ENCODE measurements at regions not wholly inside any gene's neighbourhood (a gene's known extent, or its start where the extent isn't known, plus 50 kb on each side); places are given as distances from the start of the nearest gene placed in this dataset.

- H3K36me3 Mint-ChIP-seq (ENCODE audit: low read depth): peaks cover 2% of the 10 kb centered on the region
- ChIA-PET CTCF (interaction anchor here (0.6 to 1.4 kb wide), 3 partner anchors 11 to 13 kb away, joined by 4 to 5 read pairs (median 5); no protein-coding TSS in a partner anchor), POLR2A (no interaction called here)
- no peak overlapping the region for H3K27ac Mint-ChIP-seq
- no peak overlapping the region for H3K4me3 Mint-ChIP-seq
- H3K4me1 Mint-ChIP-seq: peaks cover 61% of the 10 kb centered on the region
- no peak for DNase-seq
- H3K27me3 Mint-ChIP-seq: no peaks in the 10 kb centered on the region
- no peaks in the 10 kb centered on the region for H3K9me3 Mint-ChIP-seq
Observed at GRCh38 chr3:72407766-72408165, 440.5 kb downstream of the SHQ1 start.

- H3K9me3 Mint-ChIP-seq: no peaks in the 10 kb centered on the region
- H3K36me3 Mint-ChIP-seq (ENCODE audit: low read depth): peaks cover 2% of the 10 kb centered on the region
- peaks cover 45% of the 10 kb centered on the region for H3K4me1 Mint-ChIP-seq
- ChIA-PET CTCF (interaction anchor here (1.1 kb wide), 1 partner anchor 14 kb away, joined by 4 read pairs; no protein-coding TSS in a partner anchor), POLR2A (no interaction called here)
- no peak for DNase-seq
- H3K4me3 Mint-ChIP-seq: no peak overlapping the region
- no peak overlapping the region for H3K27ac Mint-ChIP-seq
- no peaks in the 10 kb centered on the region for H3K27me3 Mint-ChIP-seq
Observed at GRCh38 chr3:72405943-72406566, 442.2 kb downstream of the SHQ1 start.

- Mint-ChIP-seq H3K9me3 (peaks cover 2% of the 10 kb centered on the region), H3K4me3 (no peak overlapping the region), H3K27ac (no peak overlapping the region), H3K4me1 (peaks cover 18% of the 10 kb centered on the region), H3K36me3 (ENCODE audit: low read depth) (peaks cover 13% of the 10 kb centered on the region), H3K27me3 (no peaks in the 10 kb centered on the region)
- no peak for DNase-seq
- ChIA-PET POLR2A (no interaction called here), CTCF (interaction anchor here (1.4 kb wide), 1 partner anchor 10 kb away, joined by 3 read pairs; no protein-coding TSS in a partner anchor)
Observed at GRCh38 chr3:72401005-72401545, 447.2 kb downstream of the SHQ1 start.

GRCh38 chr3:72398781-72399180, 449.5 kb downstream of the SHQ1 start:
- Mint-ChIP-seq H3K27ac (no peak overlapping the region), H3K36me3 (ENCODE audit: low read depth) (peaks cover 11% of the 10 kb centered on the region), H3K4me1 (peaks cover 10% of the 10 kb centered on the region), H3K27me3 (no peaks in the 10 kb centered on the region), H3K9me3 (peaks cover 2% of the 10 kb centered on the region), H3K4me3 (no peak overlapping the region)
- DNase-seq: no peak
- ChIA-PET CTCF (no interaction called here), POLR2A (no interaction called here)

- Mint-ChIP-seq H3K4me1 (peaks cover 13% of the 10 kb centered on the region), H3K27ac (no peak overlapping the region), H3K9me3 (peaks cover 2% of the 10 kb centered on the region), H3K27me3 (no peaks in the 10 kb centered on the region), H3K36me3 (ENCODE audit: low read depth) (peaks cover 11% of the 10 kb centered on the region), H3K4me3 (no peak overlapping the region)
- no peak for DNase-seq
- POLR2A ChIA-PET: no interaction called here
- CTCF ChIA-PET: interaction anchor here (0.5 to 0.6 kb wide), 2 partner anchors 110 to 341 kb away, joined by 3 to 6 read pairs; no protein-coding TSS in a partner anchor
Observed at GRCh38 chr3:72397586-72397985, 450.7 kb downstream of the SHQ1 start.

GRCh38 chr3:72396899-72397298, 451.3 kb downstream of the SHQ1 start:
- peaks cover 11% of the 10 kb centered on the region for H3K36me3 Mint-ChIP-seq (ENCODE audit: low read depth)
- CTCF ChIA-PET: interaction anchor here (0.5 to 0.7 kb wide), 2 partner anchors 11 to 342 kb away, joined by 3 to 4 read pairs; no protein-coding TSS in a partner anchor
- H3K4me1 Mint-ChIP-seq: peaks cover 13% of the 10 kb centered on the region
- no peak for DNase-seq
- no peak overlapping the region for H3K4me3 Mint-ChIP-seq
- no peaks in the 10 kb centered on the region for H3K27me3 Mint-ChIP-seq
- POLR2A ChIA-PET: no interaction called here
- H3K9me3 Mint-ChIP-seq: peaks cover 2% of the 10 kb centered on the region
- no peak overlapping the region for H3K27ac Mint-ChIP-seq

GRCh38 chr3:72395776-72396311, 452.4 kb downstream of the SHQ1 start:
- ChIA-PET CTCF (no interaction called here), POLR2A (no interaction called here)
- no peaks in the 10 kb centered on the region for H3K27me3 Mint-ChIP-seq
- H3K9me3 Mint-ChIP-seq: peaks cover 2% of the 10 kb centered on the region
- peaks cover 11% of the 10 kb centered on the region for H3K36me3 Mint-ChIP-seq (ENCODE audit: low read depth)
- no peak overlapping the region for H3K27ac Mint-ChIP-seq
- peaks cover 13% of the 10 kb centered on the region for H3K4me1 Mint-ChIP-seq
- H3K4me3 Mint-ChIP-seq: no peak overlapping the region
- DNase-seq: no peak

GRCh38 chr3:72393455-72393854, 454.8 kb downstream of the SHQ1 start:
- no peak for DNase-seq
- CTCF ChIA-PET: interaction anchor here (1.0 kb wide), 1 partner anchor 21 kb away, joined by 3 read pairs; no protein-coding TSS in a partner anchor
- POLR2A ChIA-PET: no interaction called here
- Mint-ChIP-seq H3K27me3 (no peaks in the 10 kb centered on the region), H3K4me1 (peaks cover 14% of the 10 kb centered on the region), H3K27ac (no peak overlapping the region), H3K4me3 (no peak overlapping the region), H3K36me3 (ENCODE audit: low read depth) (peaks cover 4% of the 10 kb centered on the region), H3K9me3 (no peaks in the 10 kb centered on the region)

GRCh38 chr3:72391659-72392058, 456.6 kb downstream of the SHQ1 start:
- Mint-ChIP-seq H3K4me1 (peaks cover 9% of the 10 kb centered on the region), H3K9me3 (no peaks in the 10 kb centered on the region)

GRCh38 chr3:72390841-72391240, 457.4 kb downstream of the SHQ1 start:
- H3K36me3 Mint-ChIP-seq (ENCODE audit: low read depth): no peaks in the 10 kb centered on the region
- no peak overlapping the region for H3K27ac Mint-ChIP-seq
- ChIA-PET CTCF (interaction anchor here (1.0 kb wide), 1 partner anchor 452 kb away, joined by 3 read pairs; no protein-coding TSS in a partner anchor), POLR2A (no interaction called here)
- H3K27me3 Mint-ChIP-seq: no peaks in the 10 kb centered on the region
- H3K9me3 Mint-ChIP-seq: no peaks in the 10 kb centered on the region
- peaks cover 7% of the 10 kb centered on the region for H3K4me1 Mint-ChIP-seq
- H3K4me3 Mint-ChIP-seq: no peak overlapping the region
- no peak for DNase-seq

More at GRCh38 chr3:72391659-72392058, 456.6 kb downstream of the SHQ1 start:
- Mint-ChIP-seq H3K36me3 (ENCODE audit: low read depth) (no peaks in the 10 kb centered on the region), H3K27ac (no peak overlapping the region), H3K27me3 (no peaks in the 10 kb centered on the region), H3K4me3 (no peak overlapping the region)
- DNase-seq: no peak
- ChIA-PET CTCF (interaction anchor here (1.0 to 1.5 kb wide), 3 partner anchors 11 to 451 kb away, joined by 3 to 4 read pairs (median 4); no protein-coding TSS in a partner anchor), POLR2A (no interaction called here)

- Mint-ChIP-seq H3K4me1 (peaks cover 19% of the 10 kb centered on the region), H3K27me3 (no peaks in the 10 kb centered on the region), H3K4me3 (no peak overlapping the region), H3K27ac (no peak overlapping the region), H3K9me3 (no peaks in the 10 kb centered on the region), H3K36me3 (ENCODE audit: low read depth) (no peaks in the 10 kb centered on the region)
- CTCF ChIA-PET: no interaction called here
- POLR2A ChIA-PET: no interaction called here
- no peak for DNase-seq
Observed at GRCh38 chr3:72388644-72389043, 459.6 kb downstream of the SHQ1 start.

GRCh38 chr3:72388117-72388516, 460.1 kb downstream of the SHQ1 start:
- POLR2A ChIA-PET: no interaction called here

GRCh38 chr3:72386327-72387000, 461.8 kb downstream of the SHQ1 start:
- no peak overlapping the region for H3K4me3 Mint-ChIP-seq
- H3K9me3 Mint-ChIP-seq: no peaks in the 10 kb centered on the region
- H3K4me1 Mint-ChIP-seq: peaks cover 29% of the 10 kb centered on the region
- H3K36me3 Mint-ChIP-seq (ENCODE audit: low read depth): peaks cover 2% of the 10 kb centered on the region
- ChIA-PET POLR2A (no interaction called here), CTCF (no interaction called here)
- no peak overlapping the region for H3K27ac Mint-ChIP-seq
- DNase-seq: no peak
- no peaks in the 10 kb centered on the region for H3K27me3 Mint-ChIP-seq

More at GRCh38 chr3:72388117-72388516, 460.1 kb downstream of the SHQ1 start:
- no peak overlapping the region for H3K27ac Mint-ChIP-seq
- CTCF ChIA-PET: no interaction called here
- no peaks in the 10 kb centered on the region for H3K9me3 Mint-ChIP-seq
- no peak for DNase-seq
- H3K4me1 Mint-ChIP-seq: peaks cover 17% of the 10 kb centered on the region
- H3K4me3 Mint-ChIP-seq: no peak overlapping the region
- no peaks in the 10 kb centered on the region for H3K27me3 Mint-ChIP-seq
- no peaks in the 10 kb centered on the region for H3K36me3 Mint-ChIP-seq (ENCODE audit: low read depth)
